ENCODE measurements at regions not wholly inside any gene's neighbourhood (a gene's known extent, or its start where the extent isn't known, plus 50 kb on each side); places are given as distances from the start of the nearest gene placed in this dataset.

DNA sequence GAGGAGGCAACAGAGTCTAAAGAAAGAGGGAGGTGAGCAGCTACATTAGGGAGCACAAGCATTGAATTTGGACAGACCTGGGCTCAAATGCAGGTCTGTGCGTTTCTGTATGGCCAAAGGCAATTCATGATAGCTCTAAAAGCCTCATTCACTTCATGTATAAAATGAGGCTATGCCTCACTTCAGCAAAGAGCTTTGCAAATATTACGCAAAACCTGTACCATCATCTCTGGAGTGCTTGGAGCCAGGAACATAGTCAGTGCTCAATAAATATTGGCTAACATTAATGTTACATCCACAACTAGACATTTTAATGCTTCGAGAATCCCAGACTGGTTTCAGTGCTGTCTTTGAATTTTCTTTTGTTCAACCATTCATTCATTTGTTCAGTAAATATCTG lies 254.7 kb upstream of the CDH11 start:
- DNase-seq, result no peak
- H3K14ac ChIP-seq (replicated peaks; ENCODE audit: low read depth, low read length), result no peak overlapping the region
- H2AK5ac ChIP-seq (ENCODE audit: low read depth, low read length), result no peak overlapping the region
- no peak overlapping the region for H3K9ac ChIP-seq (ENCODE audit: low read depth, low read length)
- no peak overlapping the region for H3K4ac ChIP-seq (ENCODE audit: low read depth, low read length)
- no peak overlapping the region for H3K4me2 ChIP-seq (ENCODE audit: low read depth, low read length)
- H3K4me3 ChIP-seq (ENCODE audit: insufficient read depth, low read depth, low read length), result no peak overlapping the region
- H3K9me1 ChIP-seq (ENCODE audit: insufficient read depth, low read length), result peaks cover 8% of the 10 kb centered on the region; the same call in 1 of the 2 replicates
- POLR2A ChIA-PET (ENCODE audit: unreplicated experiment), result no interaction called here
- dilution Hi-C loops (cut with HindIII; ENCODE audit: low sequenced_read_pairs, unreplicated experiment) (no loop called here), intact Hi-C loops (cut with micrococcal nuclease) (no loop called here), in situ Hi-C loops (cut with MboI; ENCODE audit: low sequenced_read_pairs) (no loop called here)
- no peaks in the 10 kb centered on the region for H3K36me3 ChIP-seq (ENCODE audit: control insufficient read depth, insufficient read depth, low read length)
- no peak overlapping the region for H2AFZ ChIP-seq (replicated peaks; ENCODE audit: low read length, poor library complexity)
- no peak for ATAC-seq (ENCODE audit: low read depth)
- H3K23ac ChIP-seq (ENCODE audit: low read depth, low read length), result no peak overlapping the region
- H2BK120ac ChIP-seq (ENCODE audit: low read depth, low read length), result peak overlapping the region; percentile 51
- BruUV-seq (replicated peaks), result no TSS peak
- H2BK15ac ChIP-seq (ENCODE audit: low read depth, low read length), result 0 out of 3 replicates have a peak overlapping the region, but pooled peaks have one; percentile 18
- peak overlapping the region; percentile 62; the same call in 1 of the 2 replicates for H2BK20ac ChIP-seq (ENCODE audit: low read depth, low read length)
- H2AK9ac ChIP-seq (replicated peaks; ENCODE audit: low read depth, low read length, poor library complexity), result no peak overlapping the region
- no peaks in the 10 kb centered on the region for H3K79me1 ChIP-seq (ENCODE audit: low read depth in 1 of 2, low read length in 2 of 2)
- TF ChIP-seq MAZ (IDR thresholded peaks at IDR 0.05; ENCODE audit: borderline replicate concordance, low read depth, low read length) (no peak), SMC3 (IDR thresholded peaks at IDR 0.05; ENCODE audit: low read depth, low read length) (no peak), CEBPB (IDR thresholded peaks at IDR 0.05; ENCODE audit: low read depth, low read length) (peak; percentile 33; the same call in 1 of the 2 replicates)
- H3K56ac ChIP-seq (ENCODE audit: extremely low read depth, insufficient read depth, low read length), result no peak overlapping the region
- no peaks in the 10 kb centered on the region for H3K9me3 ChIP-seq (ENCODE audit: control insufficient read depth, insufficient read depth, low read length)
- no peaks in the 10 kb centered on the region; the same call in 1 of the 2 replicates for H3K4me1 ChIP-seq (ENCODE audit: control insufficient read depth, insufficient read depth, low read length)
- no peak overlapping the region for H3K27ac ChIP-seq (ENCODE audit: insufficient read depth, low read length)
- no peaks in the 10 kb centered on the region for H4K20me1 ChIP-seq (ENCODE audit: insufficient read depth, low read length)
- H4K91ac ChIP-seq (ENCODE audit: insufficient read depth, low read depth, low read length), result peak overlapping the region; percentile 48; the same call in 1 of the 2 replicates
- H4K5ac ChIP-seq (ENCODE audit: low read depth, low read length), result no peak overlapping the region
- no peak overlapping the region; the same call in 1 of the 2 replicates for H3K18ac ChIP-seq (ENCODE audit: low read depth, low read length)
- H4K8ac ChIP-seq (ENCODE audit: low read depth in 2 of 2, low read length in 2 of 2), result no peak overlapping the region
- 100% methylated on average over 1 of the region's 3 CpGs; no CpG with 5 or more reads in 1 of the 2 experiments for WGBS, 2 experiments (ENCODE audit: extremely low coverage in 2 of 2, insufficient read length in 1 of 2)
- no peaks in the 10 kb centered on the region for H3K27me3 ChIP-seq (ENCODE audit: control insufficient read depth, insufficient read depth, low read length)
- CTCF ChIA-PET, result interaction anchor here (0.5 to 0.9 kb wide), 2 partner anchors 31 to 32 kb away, joined by 3 to 4 read pairs; no protein-coding TSS in a partner anchor
- no peak overlapping the region for H2BK5ac ChIP-seq (ENCODE audit: low read depth, low read length, poor library complexity, severe bottlenecking)
